Keratinocyte (primary cell): ENCODE measurements at regions not wholly inside any gene's neighbourhood (a gene's known extent, or its start where the extent isn't known, plus 50 kb on each side); places are given as distances from the start of the nearest gene placed in this dataset.
"Not testable (repeated sequence)": the region's sequence is repeated elsewhere in the genome, so short reads cannot be mapped to it uniquely, and the experiment has no call there.

Experiments used
- DNase-seq: peaks from one replicate; pipeline ENCODE4 v3.0.0-alpha.2; 2011; ENCODE audit warnings: low read depth, missing footprints, low spot score
- FAIRE-seq: peaks from 2 replicates; lab custom pipeline; 2011; peaks lifted over from hg19 to GRCh38; lab: Jason Lieb, UNC
- H2AFZ ChIP-seq: 2 replicates; pipeline ENCODE4 v1.6.0; 2012; ENCODE audit warnings: low read length, control low read depth, inconsistent platforms; ENCODE audit not compliant: control insufficient read depth
- H3K27ac ChIP-seq: 2 replicates; pipeline ENCODE4 v1.5.1; 2011; ENCODE audit warnings: low read length; ENCODE audit not compliant: control insufficient read depth, insufficient read depth
- H3K27me3 ChIP-seq: 3 replicates; pipeline ENCODE4 v1.6.0; 2011; ENCODE audit warnings: low read length; ENCODE audit not compliant: control insufficient read depth, insufficient read depth; ENCODE audit errors: extremely low read depth
- H3K36me3 ChIP-seq, 2 experiments: 2 replicates in 1 of 2; 3 replicates in 1 of 2; pipeline ENCODE4 v1.5.1; 2011; ENCODE audit warnings: low read length in 2 of 2, mild to moderate bottlenecking in 1 of 2; ENCODE audit not compliant: control insufficient read depth in 2 of 2, insufficient read depth in 2 of 2; ENCODE audit errors: extremely low read depth in 1 of 2
- H3K4me1 ChIP-seq: 3 replicates; pipeline ENCODE4 v1.5.1; 2011; ENCODE audit warnings: low read length; ENCODE audit not compliant: control insufficient read depth, insufficient read depth; ENCODE audit errors: extremely low read depth
- H3K4me2 ChIP-seq: 3 replicates; pipeline ENCODE4 v1.6.0; 2011; ENCODE audit warnings: low read depth, low read length; ENCODE audit not compliant: control insufficient read depth, insufficient read depth; ENCODE audit errors: extremely low read depth
- H3K4me3 ChIP-seq, 3 experiments: fragments of 200-600 bp in 1 of 3; sonication (generic) in 1 of 3; 2 replicates in 2 of 3; 3 replicates in 1 of 3; pipeline ENCODE4 v1.5.1; 2011 to 2016; ENCODE audit warnings: low read length in 3 of 3, mild to moderate bottlenecking in 3 of 3, control low read depth in 2 of 3, inconsistent platforms in 1 of 3, low read depth in 1 of 3, mixed read lengths in 1 of 3, mixed run types in 1 of 3, moderate library complexity in 1 of 3; ENCODE audit not compliant: control insufficient read depth in 2 of 3, insufficient read depth in 2 of 3; ENCODE audit errors: extremely low read depth in 1 of 3
- H3K79me2 ChIP-seq: 2 replicates; pipeline ENCODE4 v1.6.0; 2012; ENCODE audit warnings: low read length; ENCODE audit not compliant: control insufficient read depth, insufficient read depth
- H3K9ac ChIP-seq: 3 replicates; pipeline ENCODE4 v1.6.0; 2011; ENCODE audit warnings: low read length; ENCODE audit not compliant: control insufficient read depth, insufficient read depth; ENCODE audit errors: extremely low read depth
- H3K9me1 ChIP-seq: 3 replicates; pipeline ENCODE4 v1.6.0; 2011; ENCODE audit warnings: low read length; ENCODE audit not compliant: control insufficient read depth, insufficient read depth; ENCODE audit errors: extremely low read depth
- H3K9me3 ChIP-seq: 2 replicates; pipeline ENCODE4 v1.5.1; 2012; ENCODE audit warnings: low read depth, low read length; ENCODE audit not compliant: control insufficient read depth
- H4K20me1 ChIP-seq: 3 replicates; pipeline ENCODE4 v1.6.0; 2011; ENCODE audit warnings: low read length; ENCODE audit not compliant: control insufficient read depth, insufficient read depth; ENCODE audit errors: extremely low read depth
- CTCF ChIP-seq, 3 experiments: IDR thresholded peaks in 1 of 3; conservative IDR thresholded peaks in 1 of 3; optimal IDR thresholded peaks in 1 of 3; 2 replicates in 2 of 3; 3 replicates in 1 of 3; pipeline versions ENCODE3 to v1.5.1; 2011; ENCODE audit warnings: low read length in 3 of 3, mild to moderate bottlenecking in 3 of 3, moderate library complexity in 2 of 3, control low read depth in 1 of 3, inconsistent platforms in 1 of 3; ENCODE audit not compliant: insufficient read depth in 2 of 3; ENCODE audit errors: extremely low read depth in 1 of 3
- EZH2 ChIP-seq: IDR thresholded peaks from one replicate; pipeline ENCODE4 v1.6.1; 2012; ENCODE audit warnings: inconsistent platforms, mild to moderate bottlenecking, low read length, moderate library complexity
- dilution Hi-C: fragments of 300-500 bp; cut with MboI; formaldehyde crosslinking; loops from one replicate; pipeline ENCODE4 v1.7.0; 2020; ENCODE audit warnings: low sequenced_read_pairs; ENCODE audit not compliant: extremely low pct_ligation_motif_present

- no peak overlapping the region for H3K4me2 ChIP-seq
- H3K9me3 ChIP-seq = no peaks in the 10 kb centered on the region
- FAIRE-seq (no peak), DNase-seq (no peak)
- no peaks in the 10 kb centered on the region for H3K79me2 ChIP-seq
- H3K4me3 ChIP-seq = no peak overlapping the region
- H3K27me3 ChIP-seq = no peaks in the 10 kb centered on the region
- no peak overlapping the region for H3K9ac ChIP-seq
- no peak overlapping the region for H3K27ac ChIP-seq
- H3K4me1 ChIP-seq = no peaks in the 10 kb centered on the region
- H3K9me1 ChIP-seq = no peaks in the 10 kb centered on the region
- no peak overlapping the region for H2AFZ ChIP-seq
- H3K36me3 ChIP-seq = no peaks in the 10 kb centered on the region
- dilution Hi-C loops = no loop called here
- H4K20me1 ChIP-seq = no peaks in the 10 kb centered on the region
- TF ChIP-seq CTCF (optimal IDR thresholded peaks at IDR 0.05 in 1 of 3, IDR thresholded peaks at IDR 0.05 in 1 of 3, conservative IDR thresholded peaks at IDR 0.05 in 1 of 3; ENCODE audit: extremely low read depth in 1 of 3, insufficient read depth in 2 of 3, low read length in 3 of 3) (no peak), EZH2 (no peak)
Observed at GRCh38 chr15:35963326-35963725, 417.4 kb upstream of the DPH6 start.

GRCh38 chr15:35966781-35967180 is 420.8 kb upstream of the DPH6 start:
- dilution Hi-C loops = no loop called here
- no peak for DNase-seq
- Histone ChIP-seq H3K9me3 (no peaks in the 10 kb centered on the region), H3K4me2 (no peak overlapping the region), H2AFZ (no peak overlapping the region), H3K27ac (no peak overlapping the region), H3K27me3 (no peaks in the 10 kb centered on the region), H3K36me3 (no peaks in the 10 kb centered on the region), H4K20me1 (no peaks in the 10 kb centered on the region), H3K4me3 (no peak overlapping the region), H3K4me1 (no peaks in the 10 kb centered on the region), H3K79me2 (no peaks in the 10 kb centered on the region), H3K9ac (no peak overlapping the region), H3K9me1 (no peaks in the 10 kb centered on the region)
- TF ChIP-seq EZH2 = no peak
- no peak for TF ChIP-seq CTCF (optimal IDR thresholded peaks at IDR 0.05 in 1 of 3, IDR thresholded peaks at IDR 0.05 in 1 of 3, conservative IDR thresholded peaks at IDR 0.05 in 1 of 3; ENCODE audit: extremely low read depth in 1 of 3, insufficient read depth in 2 of 3, low read length in 3 of 3)
- FAIRE-seq = no peak

GRCh38 chr15:35967968-35968367 is 422.0 kb upstream of the DPH6 start:
- H3K9ac ChIP-seq, H3K79me2 ChIP-seq, dilution Hi-C loops, H3K4me3 ChIP-seq, H2AFZ ChIP-seq, H3K4me1 ChIP-seq, H4K20me1 ChIP-seq, H3K36me3 ChIP-seq, H3K27ac ChIP-seq, H3K4me2 ChIP-seq, H3K9me1 ChIP-seq, H3K9me3 ChIP-seq, H3K27me3 ChIP-seq, DNase-seq, FAIRE-seq: not testable (repeated sequence)
